ENCODE measurements at regions not wholly inside any gene's neighbourhood (a gene's known extent, or its start where the extent isn't known, plus 50 kb on each side); places are given as distances from the start of the nearest gene placed in this dataset.
"Not testable (repeated sequence)": the region's sequence is repeated elsewhere in the genome, so short reads cannot be mapped to it uniquely, and the experiment has no call there.

- FAIRE-seq (no peak), DNase-seq (ENCODE audit: insufficient read length, low spot score) (no peak)
Measured at GRCh38 chr14:43140453-43140852, 1366.6 kb downstream of the FSCB start.

DNA sequence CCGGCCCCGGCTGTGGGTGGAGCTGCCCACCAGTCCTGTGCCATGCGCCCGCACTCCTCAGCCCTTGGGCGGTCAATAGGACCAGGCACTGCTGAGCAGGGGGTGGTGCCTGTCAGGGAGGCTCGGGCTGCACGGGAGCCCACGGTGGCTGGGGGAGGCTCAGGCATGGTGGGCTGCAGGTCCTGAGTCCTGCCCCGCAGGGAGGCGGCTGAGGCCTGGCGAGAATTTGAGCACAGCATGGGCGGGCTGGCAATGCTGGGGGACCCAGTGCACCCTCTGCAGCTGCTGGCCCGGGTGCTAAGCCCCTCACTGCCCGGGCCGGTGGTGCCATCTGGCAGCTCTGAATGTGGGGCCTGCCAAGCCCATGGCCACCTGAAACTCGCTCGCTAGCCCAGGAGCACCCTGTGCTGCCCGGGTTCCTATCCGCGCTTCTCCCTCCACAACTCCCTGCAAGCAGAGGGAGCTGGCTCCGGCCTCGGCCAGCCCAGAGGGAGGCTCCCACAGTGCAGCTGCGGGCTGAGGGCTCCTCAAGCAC is 1371.1 kb downstream of the FSCB start:
- FAIRE-seq (no peak), DNase-seq (ENCODE audit: insufficient read length, low spot score) (no peak)

GRCh38 chr14:43132441-43132840 is 1374.6 kb downstream of the FSCB start:
- no peak for FAIRE-seq

DNA sequence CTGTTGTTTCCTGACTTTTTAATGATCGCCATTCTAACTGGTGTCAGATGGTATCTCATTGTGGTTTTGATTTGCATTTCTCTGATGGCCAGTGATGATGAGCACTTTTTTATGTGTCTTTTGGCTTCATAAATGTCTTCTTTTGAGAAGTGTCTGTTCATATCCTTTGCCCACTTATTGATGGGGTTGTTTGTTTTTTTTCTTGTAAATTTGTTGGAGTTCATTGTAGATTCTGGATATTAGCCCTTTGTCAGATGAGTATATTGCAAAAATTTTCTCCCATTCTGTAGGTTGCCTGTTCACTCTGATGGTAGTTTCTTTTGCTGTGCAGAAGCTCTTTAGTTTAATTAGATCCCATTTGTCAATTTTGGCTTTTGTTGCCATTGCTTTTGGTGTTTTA is 1378.7 kb downstream of the FSCB start:
- not testable (repeated sequence) for FAIRE-seq; DNase-seq (ENCODE audit: insufficient read length, low spot score)

More at GRCh38 chr14:43132441-43132840, 1374.6 kb downstream of the FSCB start:
- DNase-seq (ENCODE audit: insufficient read length, low spot score): no peak

GRCh38 chr14:43127874-43128273 is 1379.2 kb downstream of the FSCB start:
- DNase-seq (ENCODE audit: insufficient read length, low spot score); FAIRE-seq: not testable (repeated sequence)

GRCh38 chr14:43123544-43123943 is 1383.5 kb downstream of the FSCB start:
- DNase-seq (ENCODE audit: insufficient read length, low spot score): no peak
- FAIRE-seq: no peak

- FAIRE-seq: no peak
- DNase-seq (ENCODE audit: insufficient read length, low spot score): no peak
Measured at GRCh38 chr14:43119672-43120071, 1387.4 kb downstream of the FSCB start.

DNA sequence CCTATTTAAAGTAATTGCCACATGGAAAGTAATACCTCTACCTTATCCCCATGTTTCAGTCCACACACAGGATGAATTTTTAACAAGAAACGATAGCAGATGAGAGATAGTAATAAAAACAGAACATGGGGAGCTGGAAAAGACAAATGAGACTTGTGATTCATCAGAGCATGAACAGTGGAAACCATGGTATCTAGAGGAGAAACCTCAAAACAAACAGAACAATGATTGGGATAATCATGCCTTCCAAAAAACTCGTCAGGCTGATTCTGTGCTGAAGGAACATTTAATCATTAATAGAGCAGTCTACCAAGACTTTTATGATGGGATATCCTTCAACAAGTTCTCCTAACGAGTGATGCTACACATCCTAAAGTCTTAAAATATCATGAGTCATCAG is 1390.7 kb downstream of the FSCB start:
- no peak for FAIRE-seq
- DNase-seq (ENCODE audit: insufficient read length, low spot score): no peak

GRCh38 chr14:43105305-43105704 is 1401.8 kb downstream of the FSCB start:
- DNase-seq (ENCODE audit: insufficient read length, low spot score) (no peak), FAIRE-seq (no peak)

DNA sequence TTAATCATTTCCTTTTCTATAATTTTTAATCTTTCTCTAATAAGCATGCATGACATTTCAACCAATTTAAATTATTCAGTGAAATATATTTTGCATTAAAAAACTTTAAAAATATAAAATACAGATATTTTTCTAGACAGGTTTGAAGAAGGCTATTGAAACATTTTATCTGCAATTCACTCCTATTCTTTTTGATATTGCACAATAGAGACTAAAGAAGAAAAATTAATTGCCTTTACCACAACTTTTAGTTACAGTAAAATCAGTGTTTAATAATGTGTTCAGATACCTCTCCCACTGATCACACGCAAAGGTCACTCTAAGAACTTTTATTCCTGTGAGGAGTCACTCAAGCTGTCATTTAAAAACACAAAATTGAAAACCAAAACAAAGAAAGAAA is 1416.7 kb downstream of the FSCB start:
- FAIRE-seq: no peak
- DNase-seq (ENCODE audit: insufficient read length, low spot score): no peak

DNA sequence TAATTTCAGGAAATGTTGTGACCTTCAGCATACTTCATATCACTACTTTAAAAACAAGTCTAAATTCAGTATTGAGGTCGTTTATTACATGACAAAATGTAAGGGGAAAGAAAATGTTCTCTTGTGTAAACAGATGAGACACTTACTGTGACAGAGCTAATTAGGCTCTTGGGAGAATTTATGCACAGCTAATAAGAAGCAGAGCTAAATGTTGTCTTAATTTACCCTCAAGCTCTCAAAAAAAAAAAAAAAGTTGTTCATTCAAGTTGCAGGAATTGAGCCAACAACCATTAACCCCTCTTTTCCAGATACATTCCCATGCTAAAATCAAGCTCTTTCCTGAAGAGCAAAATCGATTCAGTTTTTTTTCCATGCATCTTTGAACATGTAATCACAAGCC is 1419.4 kb downstream of the FSCB start:
- no peak for FAIRE-seq
- no peak for DNase-seq (ENCODE audit: insufficient read length, low spot score)

DNA sequence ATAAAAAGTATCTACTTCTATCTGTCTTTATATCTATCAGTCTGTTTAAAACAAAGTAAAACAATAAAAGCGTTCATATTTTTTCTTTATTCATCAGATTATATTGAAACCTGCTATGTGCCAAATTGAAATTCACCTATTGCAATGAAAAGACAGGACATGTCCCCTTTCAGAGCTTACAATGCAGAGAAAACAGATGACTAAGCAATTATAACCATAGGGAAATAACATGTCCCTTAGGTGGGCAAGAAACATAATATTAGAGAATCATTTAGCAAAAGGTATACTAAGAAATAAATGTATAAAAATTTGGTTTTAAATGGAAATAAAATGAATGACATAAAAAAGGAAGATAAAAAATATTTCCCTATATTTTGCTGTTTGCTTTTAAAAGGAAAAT is 1421.3 kb downstream of the FSCB start:
- FAIRE-seq (no peak), DNase-seq (ENCODE audit: insufficient read length, low spot score) (no peak)

- not testable (repeated sequence) for FAIRE-seq; DNase-seq (ENCODE audit: insufficient read length, low spot score)
Measured at GRCh38 chr14:43067372-43067771, 1439.7 kb downstream of the FSCB start.

DNA sequence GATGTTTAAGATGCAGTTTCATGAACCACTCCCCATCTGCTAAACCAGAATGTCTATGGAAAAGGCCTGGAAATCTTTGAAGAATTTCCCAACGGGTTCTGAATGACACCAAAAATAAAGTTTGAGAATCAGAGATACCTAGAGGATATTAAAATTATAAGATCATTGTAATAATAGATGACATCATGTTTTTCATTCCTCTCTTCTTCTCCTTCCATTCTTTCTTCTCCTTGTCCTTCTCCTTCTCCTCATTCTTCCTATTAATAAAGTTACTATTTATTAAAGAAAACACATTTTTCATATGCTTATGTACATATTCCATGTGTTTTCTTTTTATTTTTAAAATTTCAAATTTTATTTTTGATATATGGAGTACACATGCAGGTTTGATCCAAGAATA is 1449.4 kb downstream of the LRFN5 start:
- DNase-seq (ENCODE audit: insufficient read length, low spot score) (no peak), FAIRE-seq (no peak)

- FAIRE-seq (no peak), DNase-seq (ENCODE audit: insufficient read length, low spot score) (no peak)
Measured at GRCh38 chr14:43052897-43053296, 1446.2 kb downstream of the LRFN5 start.

GRCh38 chr14:43043850-43044249 is 1437.2 kb downstream of the LRFN5 start:
- FAIRE-seq (no peak), DNase-seq (ENCODE audit: insufficient read length, low spot score) (no peak)

DNA sequence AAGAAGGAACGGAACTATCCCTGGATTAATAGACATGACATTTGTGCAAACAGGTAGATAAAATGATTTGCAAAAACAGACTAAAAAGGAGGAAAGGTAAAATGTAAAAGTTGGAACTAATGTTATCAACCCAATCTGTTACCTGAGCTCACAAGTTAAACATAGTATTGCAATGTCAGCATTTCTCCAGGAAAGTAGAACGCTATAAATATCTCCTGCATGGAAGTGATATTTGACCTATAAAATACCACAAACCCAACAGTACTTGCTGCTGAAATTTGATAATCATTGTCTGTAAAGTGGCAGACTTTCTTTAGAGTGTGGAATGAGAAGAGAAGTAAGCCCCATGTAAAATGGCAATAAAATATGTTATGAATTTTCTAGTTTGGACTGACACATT is 1435.7 kb downstream of the LRFN5 start:
- no peak for DNase-seq (ENCODE audit: insufficient read length, low spot score)
- no peak for FAIRE-seq

- FAIRE-seq (no peak), DNase-seq (ENCODE audit: insufficient read length, low spot score) (no peak)
Measured at GRCh38 chr14:43041976-43042375, 1435.3 kb downstream of the LRFN5 start.

DNA sequence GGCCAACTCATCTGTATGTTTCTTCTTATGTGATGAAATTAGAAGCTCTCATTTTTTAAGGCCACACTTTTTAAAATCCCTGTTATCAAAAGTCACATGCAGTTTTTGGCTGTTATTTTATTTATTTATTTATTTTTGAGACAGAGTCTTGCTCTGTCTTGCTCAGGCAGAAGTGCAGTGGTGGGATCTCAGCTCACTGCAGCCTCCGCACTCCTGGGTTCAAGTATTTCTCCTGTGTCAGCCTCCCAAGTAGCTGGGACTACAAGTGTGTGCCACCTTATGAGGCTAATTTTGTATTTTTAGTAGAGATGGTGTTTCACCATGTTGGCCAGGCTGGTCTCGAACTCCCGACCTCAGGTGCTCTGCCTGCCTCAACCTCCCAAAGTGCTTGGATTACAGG is 1434.5 kb downstream of the LRFN5 start:
- FAIRE-seq (no peak), DNase-seq (ENCODE audit: insufficient read length, low spot score) (no peak)

DNA sequence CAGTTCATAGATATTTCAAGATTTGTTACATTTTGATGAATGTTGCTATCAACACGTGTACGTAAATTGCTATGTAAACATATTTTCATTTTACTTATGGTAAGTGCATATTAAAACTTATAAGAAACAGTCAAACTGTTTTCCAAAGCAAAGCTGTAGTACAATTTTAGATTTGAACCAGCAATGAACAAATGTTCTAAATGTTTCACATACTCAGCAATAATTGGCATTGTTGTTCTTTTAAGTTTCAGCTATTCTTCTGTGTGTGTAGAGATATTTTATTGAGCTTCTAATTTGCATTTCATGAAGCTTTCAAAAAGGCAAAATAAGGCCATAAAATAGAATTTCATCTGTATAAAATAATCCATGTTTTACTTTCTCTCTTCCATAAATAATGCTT is 1433.2 kb downstream of the LRFN5 start:
- FAIRE-seq: no peak

GRCh38 chr14:43031598-43031997 is 1424.9 kb downstream of the LRFN5 start:
- FAIRE-seq: no peak
- DNase-seq (ENCODE audit: insufficient read length, low spot score): no peak

More for the DNA sequence above, 1433.2 kb downstream of the LRFN5 start:
- DNase-seq (ENCODE audit: insufficient read length, low spot score): no peak

- no peak for DNase-seq (ENCODE audit: insufficient read length, low spot score)
- FAIRE-seq: no peak
Measured at GRCh38 chr14:43022094-43022800, 1415.6 kb downstream of the LRFN5 start.

GRCh38 chr14:43019826-43020225 is 1413.2 kb downstream of the LRFN5 start:
- DNase-seq (ENCODE audit: insufficient read length, low spot score) (no peak), FAIRE-seq (no peak)

Data from GM19239 (cell line).